NCI-H2081 (cell line): ENCODE measurements at regions not wholly inside any gene's neighbourhood (a gene's known extent, or its start where the extent isn't known, plus 50 kb on each side); places are given as distances from the start of the nearest gene placed in this dataset.

ENCODE experiments used
- DNase-seq, 2 experiments: peaks; one replicate each; lab custom pipeline; 2025; lab: John Stamatoyannopoulos, UW

GRCh38 chr9:116039893-116040292, 113.7 kb upstream of the PAPPA start:
- no peak for DNase-seq

GRCh38 chr9:116042321-116042720, 111.3 kb upstream of the PAPPA start:
- no peak for DNase-seq

DNA sequence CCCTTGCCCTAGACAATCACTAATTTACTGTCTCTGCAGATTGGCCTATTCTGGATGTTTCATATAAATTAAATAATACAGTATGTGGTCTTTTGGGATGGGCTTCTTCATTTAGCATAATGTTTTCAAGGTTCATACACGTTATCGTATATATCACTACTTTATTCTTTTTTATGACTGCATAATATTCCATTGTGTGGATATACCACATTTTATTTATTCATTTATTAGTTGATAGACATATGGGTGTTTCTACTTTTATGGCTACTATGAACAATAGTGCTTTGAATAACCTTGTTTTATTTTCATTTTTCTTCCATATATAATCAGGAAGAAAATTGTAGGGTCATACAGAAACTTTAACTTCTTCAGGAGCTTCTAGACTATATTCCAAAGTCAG, 108.5 kb upstream of the PAPPA start:
- no peak for DNase-seq

GRCh38 chr9:116048081-116048480, 105.5 kb upstream of the PAPPA start:
- DNase-seq: no peak

GRCh38 chr9:116049456-116049855, 104.1 kb upstream of the PAPPA start:
- DNase-seq: no peak

DNA sequence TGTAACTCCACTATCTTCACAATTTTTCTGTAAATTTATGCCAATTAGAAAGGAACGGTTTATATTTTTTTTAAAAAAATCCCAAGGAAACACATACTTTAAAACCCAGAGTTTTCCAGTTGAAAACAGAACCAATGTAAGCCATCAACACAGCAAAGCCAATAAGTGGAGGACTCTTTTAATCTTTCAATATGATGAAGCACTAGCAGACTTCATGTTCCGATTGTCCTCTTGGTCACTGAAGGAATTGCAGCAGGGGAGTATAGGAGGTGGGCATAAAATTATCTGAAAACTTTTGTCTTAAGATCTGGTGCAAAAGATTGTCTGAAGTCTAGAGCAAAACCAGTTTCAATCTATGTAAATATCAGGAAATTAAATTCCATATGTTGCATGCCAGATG, 102.1 kb upstream of the PAPPA start:
- DNase-seq: no peak

- no peak for DNase-seq
Measured at GRCh38 chr9:116055536-116055935, 98.1 kb upstream of the PAPPA start.

- no peak for DNase-seq
Measured at GRCh38 chr9:116057371-116057770, 96.2 kb upstream of the PAPPA start.

DNA sequence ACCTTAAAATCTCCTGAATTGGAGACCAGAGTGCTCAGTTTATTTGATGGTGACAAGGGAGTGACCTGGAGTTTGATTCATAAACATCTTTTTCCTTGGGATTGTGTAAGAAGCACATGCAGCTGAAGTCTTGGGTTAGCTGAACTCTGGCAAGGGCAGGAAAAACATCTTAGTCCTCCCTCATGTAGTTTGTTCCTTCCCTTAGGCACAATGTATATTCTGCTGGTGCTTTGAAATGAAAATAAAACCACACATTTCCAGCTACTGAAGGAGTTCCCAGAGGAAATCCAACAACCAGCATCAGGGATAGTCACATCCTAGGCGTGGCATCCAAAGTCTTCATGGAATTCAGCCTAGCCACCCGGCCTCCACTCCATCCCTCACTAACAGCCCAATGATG, 95.2 kb upstream of the PAPPA start:
- DNase-seq: no peak

DNA sequence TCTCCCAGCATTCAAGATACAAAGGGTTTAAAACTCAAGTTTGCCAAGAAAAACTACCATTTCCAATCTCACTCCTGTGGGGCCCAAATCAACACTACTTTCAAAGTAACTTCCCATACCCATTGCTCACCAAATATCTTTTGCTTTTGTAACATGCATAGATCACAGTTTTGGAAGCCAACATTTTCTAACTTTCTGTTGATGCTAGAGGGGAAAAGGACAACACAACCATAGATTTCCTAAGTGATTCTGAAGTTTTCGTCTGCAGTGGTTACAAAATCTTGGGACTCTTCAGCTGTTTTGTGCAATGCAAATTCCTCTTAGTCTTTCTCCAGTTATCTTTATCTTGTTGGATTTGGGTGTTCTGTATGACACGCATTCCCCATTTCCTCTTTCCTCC, 94.1 kb upstream of the PAPPA start:
- DNase-seq: no peak

DNA sequence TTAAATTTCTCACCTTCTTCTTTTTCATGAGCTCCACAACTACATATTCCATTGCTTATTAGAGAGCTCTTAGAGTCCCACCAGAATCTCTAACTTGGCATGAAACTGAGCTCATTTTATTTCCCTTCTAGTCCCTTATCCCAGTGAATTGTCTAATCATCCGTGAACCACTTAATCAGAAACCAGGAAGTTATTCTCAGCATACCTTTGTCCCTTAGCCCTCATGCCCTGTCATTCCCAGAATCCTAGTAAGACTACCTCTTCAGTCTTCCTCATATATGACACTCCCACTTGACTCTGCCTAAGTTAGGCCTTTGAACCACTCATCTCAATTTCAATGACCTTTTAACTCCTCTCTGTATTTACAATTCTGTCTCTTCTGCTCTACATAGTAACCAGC, 93.0 kb upstream of the PAPPA start:
- no peak for DNase-seq

GRCh38 chr9:116061546-116062205, 91.9 kb upstream of the PAPPA start:
- DNase-seq: no peak

- DNase-seq: no peak
Measured at GRCh38 chr9:116062206-116062550, 91.4 kb upstream of the PAPPA start.

- no peak for DNase-seq
Measured at GRCh38 chr9:116064970-116065369, 88.6 kb upstream of the PAPPA start.

- DNase-seq: no peak
Measured at GRCh38 chr9:116066221-116066620, 87.4 kb upstream of the PAPPA start.

GRCh38 chr9:116067566-116067965, 86.0 kb upstream of the PAPPA start:
- DNase-seq: no peak

GRCh38 chr9:116070256-116070914, 83.2 kb upstream of the PAPPA start:
- DNase-seq: no peak

DNA sequence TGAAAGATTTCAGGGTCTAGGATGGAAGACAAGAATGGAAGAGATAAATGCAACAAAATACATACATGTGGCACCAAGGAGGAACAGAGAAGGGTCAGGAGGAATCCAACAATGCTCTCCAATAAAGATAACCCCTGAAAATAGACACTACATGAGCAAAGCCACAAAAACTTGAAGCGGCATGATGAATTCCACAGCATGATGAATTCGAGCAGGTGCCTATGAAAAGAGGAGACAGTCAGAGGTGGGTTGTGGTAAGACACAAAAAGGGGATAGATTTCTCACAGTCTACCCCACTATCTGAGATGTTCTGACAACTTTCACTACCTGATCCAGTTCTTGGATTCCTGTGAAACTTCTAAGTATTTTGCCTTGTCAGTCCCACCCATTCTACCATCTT, 81.5 kb upstream of the PAPPA start:
- no peak for DNase-seq

DNA sequence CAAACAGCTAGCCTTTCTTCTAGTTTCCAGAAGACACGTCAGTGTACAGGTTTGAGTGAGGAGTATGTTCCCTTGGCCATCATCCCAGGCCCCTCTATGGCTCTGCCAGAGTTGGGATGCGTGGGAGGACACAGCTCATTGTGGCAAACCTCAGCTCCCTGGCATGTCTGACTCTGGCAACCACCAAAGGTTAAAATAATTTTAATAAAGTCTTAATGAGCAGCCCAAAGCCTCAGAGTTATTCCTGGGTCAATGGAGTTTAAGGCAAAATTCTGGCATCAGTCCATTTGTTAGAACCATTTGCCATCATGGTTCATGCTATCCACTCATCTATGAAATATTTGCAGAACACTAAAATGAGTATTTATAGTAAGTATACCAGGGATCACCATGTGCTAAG, 79.8 kb upstream of the PAPPA start:
- no peak for DNase-seq

- no peak for DNase-seq
Measured at GRCh38 chr9:116074658-116075057, 78.9 kb upstream of the PAPPA start.

GRCh38 chr9:116075191-116075590, 78.4 kb upstream of the PAPPA start:
- DNase-seq: no peak

DNA sequence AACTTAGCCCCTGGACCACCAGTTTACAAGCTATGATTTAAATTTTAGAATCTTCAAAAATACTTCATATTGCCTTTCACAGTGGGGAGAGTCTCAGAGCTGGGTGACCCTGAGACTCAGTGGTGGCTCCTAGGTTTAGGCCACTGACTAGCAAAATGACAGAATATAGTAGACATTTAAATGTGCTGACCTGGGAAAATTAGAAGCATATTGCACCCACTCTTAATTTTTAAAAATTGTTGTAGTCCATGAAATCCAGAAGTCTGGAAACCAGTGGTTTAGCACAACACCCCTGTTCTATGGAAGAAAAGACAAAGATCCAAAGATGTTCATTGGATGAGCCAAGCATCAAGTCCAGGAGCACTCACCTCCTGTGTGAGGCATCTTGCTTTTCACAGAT, 75.0 kb upstream of the PAPPA start:
- no peak for DNase-seq

DNA sequence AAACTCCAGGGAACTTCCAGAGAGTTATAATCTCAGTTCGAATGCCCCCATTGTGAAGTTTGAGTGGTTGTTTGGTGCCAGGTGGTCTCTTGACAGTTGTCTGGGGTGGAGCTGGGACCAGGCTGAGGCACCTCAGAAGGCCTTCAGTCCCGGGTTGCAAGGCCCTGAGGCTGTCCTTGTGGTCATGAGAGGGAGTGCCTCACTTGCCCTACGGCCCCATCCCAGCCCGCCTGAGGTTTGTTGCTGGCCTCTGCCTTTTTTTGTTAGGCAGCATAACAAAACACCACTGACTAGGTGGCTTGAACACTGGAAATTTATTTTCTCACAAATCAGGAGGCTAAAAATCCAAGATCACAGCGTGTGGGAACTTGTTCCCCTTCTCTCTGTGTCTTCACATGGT, 73.0 kb upstream of the PAPPA start:
- DNase-seq: no peak

DNA sequence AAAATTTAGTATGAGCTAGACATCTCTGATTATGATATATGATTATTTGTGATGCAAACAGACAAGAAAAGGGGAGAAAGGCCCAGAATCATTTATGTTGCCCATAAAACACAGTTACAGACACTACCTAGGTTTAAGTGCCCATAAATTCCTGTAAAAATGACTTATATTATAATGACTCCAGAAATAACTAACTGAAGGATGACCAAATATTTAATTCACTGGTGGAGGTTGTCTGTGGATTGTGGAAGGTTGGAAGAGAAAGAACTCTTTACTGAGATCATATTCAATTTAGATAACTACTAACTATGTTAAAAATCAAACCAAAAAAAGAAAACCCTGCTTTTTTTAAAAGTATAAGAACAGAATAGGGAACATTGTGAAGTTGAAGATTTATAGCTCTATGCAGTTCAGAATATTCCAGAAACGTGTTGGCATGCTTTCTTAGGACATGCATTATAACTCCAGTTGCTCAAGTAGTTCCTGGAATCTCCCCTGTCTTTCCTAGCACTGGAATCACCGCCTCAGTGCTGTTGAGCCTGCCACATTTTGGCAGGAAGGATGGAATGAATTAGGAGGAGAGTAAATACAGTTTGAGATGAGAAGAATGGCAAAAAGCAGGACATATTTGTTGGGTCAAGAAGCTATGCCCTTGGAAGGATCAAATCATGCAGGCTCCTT, 72.0 kb upstream of the PAPPA start:
- DNase-seq: no peak
